PC-3 (cell line): ENCODE measurements at regions not wholly inside any gene's neighbourhood (a gene's known extent, or its start where the extent isn't known, plus 50 kb on each side); places are given as distances from the start of the nearest gene placed in this dataset.

Experiments used
- ATAC-seq: fragments of 200-7000 bp; cut with Tn5 transposase; 2 replicates; pipeline ENCODE4 v1.9.1; 2020; ENCODE audit warnings: mild to moderate bottlenecking, moderate library complexity
- BruUV-seq: library from RNA; stranded (reverse); fragments of 400-500 nt; replicated peaks from 2 replicates; lab custom pipeline; 2021; lab: Mats Ljungman, UMichigan
- CTCF ChIA-PET: fragments of 300-600 bp; sonication (Branson Sonifier 250); formaldehyde crosslinking; loops from one replicate; lab custom pipeline; 2022; ENCODE audit warnings: antibody characterized with exemption; lab: Charles Lee
- POLR2A ChIA-PET: fragments of 300-600 bp; sonication (Branson Sonifier 250); formaldehyde crosslinking; loops from one replicate; lab custom pipeline; 2022; ENCODE audit warnings: antibody characterized with exemption; ENCODE audit not compliant: unreplicated experiment; lab: Charles Lee
- DNase-seq: peaks from one replicate; pipeline ENCODE4 v3.0.0-alpha.2; 2015
- H2AFZ ChIP-seq: fragments of 300-600 bp; sonication (generic); 2 replicates; pipeline ENCODE4 v1.6.0; 2016; ENCODE audit warnings: antibody characterized with exemption, low read length
- H3F3A ChIP-seq: fragments of 300-600 bp; sonication (generic); one replicate; pipeline ENCODE4 v1.6.0; 2017; ENCODE audit warnings: antibody characterized with exemption, low read length, control low read depth, mild to moderate bottlenecking; ENCODE audit not compliant: unreplicated experiment
- H3K27ac ChIP-seq: fragments of 300-600 bp; sonication (generic); 2 replicates; pipeline ENCODE4 v1.5.1; 2016; ENCODE audit warnings: mild to moderate bottlenecking, low read length
- H3K27me3 ChIP-seq: fragments of 300-600 bp; sonication (generic); 2 replicates; pipeline ENCODE4 v1.6.1; 2016; ENCODE audit warnings: low read length, mixed read lengths
- H3K36me3 ChIP-seq: fragments of 300-600 bp; sonication (generic); 2 replicates; pipeline ENCODE4 v1.6.1; 2016; ENCODE audit warnings: low read depth, mixed run types, low read length, mixed read lengths
- H3K4me1 ChIP-seq: fragments of 300-600 bp; sonication (generic); 2 replicates; pipeline ENCODE4 v1.5.1; 2016; ENCODE audit warnings: low read length; ENCODE audit not compliant: insufficient read depth
- H3K4me2 ChIP-seq: fragments of 300-600 bp; sonication (generic); 2 replicates; pipeline ENCODE4 v1.6.0; 2016; ENCODE audit warnings: low read length
- H3K4me3 ChIP-seq: fragments of 300-600 bp; sonication (generic); 2 replicates; pipeline ENCODE4 v1.5.1; 2016; ENCODE audit warnings: mild to moderate bottlenecking, low read length, mixed read lengths
- H3K79me2 ChIP-seq: fragments of 300-600 bp; sonication (generic); 2 replicates; pipeline ENCODE4 v1.6.1; 2017; ENCODE audit warnings: low read length, mixed read lengths
- H3K9ac ChIP-seq: fragments of 300-600 bp; sonication (generic); 2 replicates; pipeline ENCODE4 v1.6.0; 2016; ENCODE audit warnings: mild to moderate bottlenecking, low read length
- H3K9me2 ChIP-seq: fragments of 300-600 bp; sonication (generic); replicated peaks from 2 replicates; pipeline ENCODE4 v1.6.1; 2016; ENCODE audit warnings: mixed run types, low read length, mixed read lengths
- H3K9me3 ChIP-seq: fragments of 300-600 bp; sonication (generic); 2 replicates; pipeline ENCODE4 v1.6.1; 2016; ENCODE audit warnings: low read length, mixed read lengths
- H4K20me1 ChIP-seq: fragments of 300-600 bp; sonication (generic); 2 replicates; pipeline ENCODE4 v1.6.1; 2016; ENCODE audit warnings: low read length, mixed read lengths
- EZH2 ChIP-seq: fragments of 300-600 bp; sonication (generic); IDR thresholded peaks from one replicate; pipeline ENCODE4 v1.6.1; 2017; ENCODE audit warnings: antibody characterized with exemption, mild to moderate bottlenecking, low read length; ENCODE audit not compliant: unreplicated experiment
- EZH2phosphoT487 ChIP-seq: fragments of 300-600 bp; sonication (generic); IDR thresholded peaks from 2 replicates; pipeline ENCODE4 v1.6.1; 2018; ENCODE audit warnings: mild to moderate bottlenecking, antibody characterized with exemption, low read length, borderline replicate concordance
- intact Hi-C: fragments of 100-400 bp; cut with micrococcal nuclease; formaldehyde crosslinking; loops from 2 replicates; pipeline ENCODE4 v1.9.0; 2023
- TF ChIP-seq, protein P1 (sequence below): fragments of 300-600 bp; sonication (generic); conservative IDR thresholded peaks from 2 replicates; pipeline ENCODE4 v1.5.1; 2017; ENCODE audit warnings: antibody characterized with exemption, low read depth, mild to moderate bottlenecking, low read length

DNA sequence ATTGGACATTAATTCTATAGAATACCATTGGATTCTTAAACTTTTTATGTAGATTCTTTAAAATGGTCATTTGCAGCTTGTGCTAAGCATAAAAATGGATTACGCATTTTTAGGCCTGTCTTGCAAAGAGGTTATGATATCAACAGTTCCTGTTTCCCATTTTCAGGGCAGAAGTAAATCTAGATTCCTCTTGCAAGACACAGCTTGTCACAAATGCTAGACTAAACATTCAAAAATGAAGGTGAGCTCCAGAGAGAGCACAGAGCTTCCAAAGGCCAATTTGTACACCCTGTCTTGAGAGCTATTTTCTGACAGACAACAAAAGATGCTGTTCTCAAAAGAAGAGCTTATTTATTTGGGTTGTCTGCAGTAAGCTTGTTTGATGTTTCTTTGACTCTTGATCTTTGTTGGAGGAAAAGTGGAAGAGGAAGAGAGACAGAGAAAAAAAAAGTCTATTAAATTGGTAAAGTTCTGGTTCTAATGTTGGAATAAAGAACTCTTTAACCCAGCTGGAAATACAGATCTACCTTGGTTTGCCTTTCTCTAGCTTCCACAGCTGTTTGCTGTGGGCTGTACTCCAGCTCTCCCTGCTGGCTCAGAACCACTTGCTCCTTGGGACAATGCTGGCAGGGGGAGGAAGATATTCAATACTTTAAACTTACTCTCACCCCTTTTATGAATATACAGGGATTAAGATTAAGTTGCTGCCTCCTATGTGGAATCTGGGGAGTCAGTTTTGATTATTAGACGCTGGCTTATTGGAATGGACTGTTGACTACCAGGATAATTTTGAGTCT, 651.8 kb downstream of the CDH11 start:
- intact Hi-C loops, result loop anchor here (10.0 kb wide), 1 partner anchor 645 kb away; no protein-coding TSS in a partner anchor
- Histone ChIP-seq H2AFZ (no peak overlapping the region), H3K27me3 (0 out of 2 replicates have a peak, but pooled peaks cover 9% of the 10 kb centered on the region), H3K27ac (no peak overlapping the region), H3K4me3 (no peak overlapping the region), H3K79me2 (no peaks in the 10 kb centered on the region), H4K20me1 (no peaks in the 10 kb centered on the region), H3K9me2 (no peaks in the 10 kb centered on the region), H3K9me3 (no peaks in the 10 kb centered on the region), H3K36me3 (no peaks in the 10 kb centered on the region), H3K4me1 (no peaks in the 10 kb centered on the region), H3K4me2 (no peak overlapping the region), H3F3A (no peaks in the 10 kb centered on the region), H3K9ac (no peak overlapping the region)
- no peak for DNase-seq
- no peak for TF ChIP-seq EZH2phosphoT487
- ChIA-PET POLR2A (no interaction called here), CTCF (no interaction called here)
- no peak for ATAC-seq
- no TSS peak for BruUV-seq

DNA sequence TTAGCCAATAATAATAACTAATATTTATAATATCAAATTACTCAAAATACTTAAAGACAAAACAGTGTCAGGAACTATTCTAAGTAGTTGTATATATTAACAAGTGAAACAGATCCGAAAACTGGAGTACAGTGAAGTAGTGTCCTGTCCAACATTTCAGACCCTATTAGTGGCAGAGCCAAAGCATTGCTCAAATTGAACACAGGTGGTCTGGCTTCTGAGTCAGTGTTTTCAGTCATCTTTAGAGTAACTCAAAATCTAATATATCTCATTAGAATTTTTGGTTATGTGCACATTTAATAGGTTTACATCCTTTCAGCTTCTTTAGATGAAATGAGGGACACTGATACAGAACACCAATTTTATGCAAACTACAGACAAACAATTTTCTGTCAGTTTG, 652.5 kb downstream of the CDH11 start:
- Histone ChIP-seq H3K36me3 (no peaks in the 10 kb centered on the region), H3K9me3 (no peaks in the 10 kb centered on the region), H3K79me2 (no peaks in the 10 kb centered on the region), H4K20me1 (no peaks in the 10 kb centered on the region), H2AFZ (no peak overlapping the region), H3K9ac (no peak overlapping the region), H3K4me1 (no peaks in the 10 kb centered on the region), H3K27me3 (0 out of 2 replicates have a peak, but pooled peaks cover 9% of the 10 kb centered on the region), H3F3A (no peaks in the 10 kb centered on the region), H3K9me2 (no peaks in the 10 kb centered on the region), H3K4me2 (no peak overlapping the region), H3K27ac (no peak overlapping the region), H3K4me3 (no peak overlapping the region)
- no TSS peak for BruUV-seq
- ATAC-seq (no peak), DNase-seq (no peak)
- ChIA-PET CTCF (interaction anchor here (0.6 kb wide), 1 partner anchor 15 kb away, joined by 4 read pairs; no protein-coding TSS in a partner anchor), POLR2A (no interaction called here)
- intact Hi-C loops, result no loop called here
- TF ChIP-seq EZH2 (no peak), EZH2phosphoT487 (no peak)
- TF ChIP-seq, protein P1, sequence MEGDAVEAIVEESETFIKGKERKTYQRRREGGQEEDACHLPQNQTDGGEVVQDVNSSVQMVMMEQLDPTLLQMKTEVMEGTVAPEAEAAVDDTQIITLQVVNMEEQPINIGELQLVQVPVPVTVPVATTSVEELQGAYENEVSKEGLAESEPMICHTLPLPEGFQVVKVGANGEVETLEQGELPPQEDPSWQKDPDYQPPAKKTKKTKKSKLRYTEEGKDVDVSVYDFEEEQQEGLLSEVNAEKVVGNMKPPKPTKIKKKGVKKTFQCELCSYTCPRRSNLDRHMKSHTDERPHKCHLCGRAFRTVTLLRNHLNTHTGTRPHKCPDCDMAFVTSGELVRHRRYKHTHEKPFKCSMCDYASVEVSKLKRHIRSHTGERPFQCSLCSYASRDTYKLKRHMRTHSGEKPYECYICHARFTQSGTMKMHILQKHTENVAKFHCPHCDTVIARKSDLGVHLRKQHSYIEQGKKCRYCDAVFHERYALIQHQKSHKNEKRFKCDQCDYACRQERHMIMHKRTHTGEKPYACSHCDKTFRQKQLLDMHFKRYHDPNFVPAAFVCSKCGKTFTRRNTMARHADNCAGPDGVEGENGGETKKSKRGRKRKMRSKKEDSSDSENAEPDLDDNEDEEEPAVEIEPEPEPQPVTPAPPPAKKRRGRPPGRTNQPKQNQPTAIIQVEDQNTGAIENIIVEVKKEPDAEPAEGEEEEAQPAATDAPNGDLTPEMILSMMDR, result no peak

DNA sequence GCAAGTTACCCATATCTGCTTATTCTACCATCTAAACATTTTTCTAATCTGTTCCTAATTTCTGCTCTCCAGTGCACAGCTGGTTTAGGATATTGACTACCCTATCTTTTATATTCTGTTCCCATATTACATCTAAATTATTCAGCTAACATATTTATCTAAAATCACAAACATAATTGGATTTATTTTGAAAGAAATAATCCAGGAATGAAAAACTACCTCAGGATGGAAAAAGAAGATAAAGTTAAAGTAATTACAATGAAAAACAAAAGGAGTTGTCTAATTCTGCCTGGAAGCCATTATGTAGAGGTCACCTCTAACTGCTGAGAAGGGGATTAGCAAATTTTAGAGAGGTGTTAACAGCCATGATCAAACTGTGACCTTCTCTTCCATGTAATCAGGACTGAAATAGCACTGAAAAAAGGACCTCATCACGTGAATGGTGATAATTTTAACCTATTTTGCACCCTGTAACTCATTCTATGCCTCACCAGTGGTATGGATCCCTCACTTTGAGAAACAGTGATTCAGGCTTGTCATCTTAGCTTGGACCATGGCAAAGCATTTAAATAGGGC, 653.3 kb downstream of the CDH11 start:
- no TSS peak for BruUV-seq
- TF ChIP-seq EZH2, result no peak
- TF ChIP-seq EZH2phosphoT487, result no peak
- TF ChIP-seq, protein P1, result no peak
- no peaks in the 10 kb centered on the region for H3K36me3 ChIP-seq
- H3K9me2 ChIP-seq, result no peaks in the 10 kb centered on the region
- POLR2A ChIA-PET, result no interaction called here
- no peak overlapping the region for H2AFZ ChIP-seq
- CTCF ChIA-PET, result interaction anchor here (0.6 kb wide), 1 partner anchor 14 kb away, joined by 4 read pairs; no protein-coding TSS in a partner anchor
- H3K4me3 ChIP-seq, result no peak overlapping the region
- 0 out of 2 replicates have a peak, but pooled peaks cover 9% of the 10 kb centered on the region for H3K27me3 ChIP-seq
- H3K4me2 ChIP-seq, result no peak overlapping the region
- H3K9ac ChIP-seq, result no peak overlapping the region
- no peaks in the 10 kb centered on the region for H3F3A ChIP-seq
- DNase-seq (no peak), ATAC-seq (no peak)
- no peaks in the 10 kb centered on the region for H3K9me3 ChIP-seq
- H3K4me1 ChIP-seq, result no peaks in the 10 kb centered on the region
- H4K20me1 ChIP-seq, result no peaks in the 10 kb centered on the region
- H3K79me2 ChIP-seq, result no peaks in the 10 kb centered on the region
- H3K27ac ChIP-seq, result no peak overlapping the region
- intact Hi-C loops, result no loop called here
